ENCODE measurements at regions not wholly inside any gene's neighbourhood (a gene's known extent, or its start where the extent isn't known, plus 50 kb on each side); places are given as distances from the start of the nearest gene placed in this dataset.

- H3K36me3 ChIP-seq = no peaks in the 10 kb centered on the region
- H3K4me1 ChIP-seq = no peaks in the 10 kb centered on the region
- peaks cover 6% of the 10 kb centered on the region for H3K27me3 ChIP-seq
- no peak for ATAC-seq
- H3K9me3 ChIP-seq = no peaks in the 10 kb centered on the region
- WGBS, 2 donors (ENCODE audit: low coverage in 1 of 2) = 75 to 100% methylated on average over 3 of the region's 3 CpGs
- no peak overlapping the region for H3K4me3 ChIP-seq
- TF ChIP-seq CTCF (IDR thresholded peaks at IDR 0.05) = no peak
- no peak for TF ChIP-seq POLR2A (IDR thresholded peaks at IDR 0.05)
- no peak for TF ChIP-seq POLR2AphosphoS5 (IDR thresholded peaks at IDR 0.05)
- TF ChIP-seq EP300 (IDR thresholded peaks at IDR 0.05) = no peak
- H3K27ac ChIP-seq = no peak overlapping the region
These were observed 157.0 kb upstream of the CACNA1E start for GRCh38 chr1:181326348-181326747.

- TF ChIP-seq CTCF (IDR thresholded peaks at IDR 0.05) = no peak
- TF ChIP-seq POLR2A (IDR thresholded peaks at IDR 0.05) = no peak
- no peak for TF ChIP-seq POLR2AphosphoS5 (IDR thresholded peaks at IDR 0.05)
- no peak for TF ChIP-seq EP300 (IDR thresholded peaks at IDR 0.05)
- WGBS, 2 donors (ENCODE audit: low coverage in 1 of 2) = 91 to 100% methylated on average over 1 to 3 of the region's 4 CpGs
- Histone ChIP-seq H3K9me3 (no peaks in the 10 kb centered on the region), H3K36me3 (no peaks in the 10 kb centered on the region), H3K27ac (no peak overlapping the region), H3K4me3 (no peak overlapping the region), H3K27me3 (no peaks in the 10 kb centered on the region), H3K4me1 (no peaks in the 10 kb centered on the region)
- no peak for ATAC-seq
These were observed 155.5 kb upstream of the CACNA1E start for GRCh38 chr1:181327796-181328195.

- no peak for TF ChIP-seq EP300 (IDR thresholded peaks at IDR 0.05)
- peaks cover 0 to 14% (median 0%) of the 10 kb centered on the region in 3 donors for H3K9me3 ChIP-seq
- H3K27ac ChIP-seq = no peak overlapping the region
- H3K4me1 ChIP-seq = no peaks in the 10 kb centered on the region
- no peak overlapping the region for H3K4me3 ChIP-seq
- H3K36me3 ChIP-seq = no peaks in the 10 kb centered on the region
- H3K27me3 ChIP-seq = no peaks in the 10 kb centered on the region
- no peak for ATAC-seq
- 80 to 89% methylated on average over 1 to 2 of the region's 2 CpGs for WGBS, 2 donors (ENCODE audit: low coverage in 1 of 2)
These were observed 148.6 kb upstream of the CACNA1E start for GRCh38 chr1:181334724-181335123.

- H3K36me3 ChIP-seq = no peaks in the 10 kb centered on the region
- H3K27me3 ChIP-seq = no peaks in the 10 kb centered on the region
- no peak overlapping the region for H3K4me3 ChIP-seq
- 77 to 100% methylated on average over 1 to 2 of the region's 3 CpGs for WGBS, 2 donors (ENCODE audit: low coverage in 1 of 2)
- TF ChIP-seq EP300 (IDR thresholded peaks at IDR 0.05) (no peak), POLR2AphosphoS5 (IDR thresholded peaks at IDR 0.05) (no peak)
- H3K9me3 ChIP-seq = peaks cover 0 to 14% (median 0%) of the 10 kb centered on the region in 3 donors
- no peak for ATAC-seq
- H3K4me1 ChIP-seq = no peaks in the 10 kb centered on the region
- no peak overlapping the region for H3K27ac ChIP-seq
These were observed 147.7 kb upstream of the CACNA1E start for GRCh38 chr1:181335631-181336030.

- no peak overlapping the region for H3K4me3 ChIP-seq
- no peak overlapping the region for H3K27ac ChIP-seq
- no peaks in the 10 kb centered on the region for H3K4me1 ChIP-seq
- peaks cover 0 to under 1% (median 0%) of the 10 kb centered on the region in 3 donors for H3K9me3 ChIP-seq
- TF ChIP-seq POLR2AphosphoS5 (IDR thresholded peaks at IDR 0.05) (no peak), CTCF (IDR thresholded peaks at IDR 0.05) (no peak), EP300 (IDR thresholded peaks at IDR 0.05) (no peak), POLR2A (IDR thresholded peaks at IDR 0.05) (no peak)
- no peaks in the 10 kb centered on the region for H3K36me3 ChIP-seq
- no peak for ATAC-seq
- WGBS, 2 donors (ENCODE audit: low coverage in 1 of 2) = 90% methylated on average over 3 of the region's 6 CpGs; no CpG with 5 or more reads in 1 of the 2 donors
- H3K27me3 ChIP-seq = peaks cover 10% of the 10 kb centered on the region
These were observed 142.2 kb upstream of the CACNA1E start for GRCh38 chr1:181341026-181341632.

GRCh38 chr1:181344091-181344490 is 139.2 kb upstream of the CACNA1E start:
- H3K4me1 ChIP-seq = no peaks in the 10 kb centered on the region
- no peaks in the 10 kb centered on the region for H3K9me3 ChIP-seq
- WGBS, 2 donors (ENCODE audit: low coverage in 1 of 2) = 79% methylated on average over 3 of the region's 3 CpGs; no CpG with 5 or more reads in 1 of the 2 donors
- TF ChIP-seq POLR2A (IDR thresholded peaks at IDR 0.05) (no peak), CTCF (IDR thresholded peaks at IDR 0.05) (no peak), EP300 (IDR thresholded peaks at IDR 0.05) (no peak), POLR2AphosphoS5 (IDR thresholded peaks at IDR 0.05) (no peak)
- no peak for ATAC-seq
- H3K4me3 ChIP-seq = no peak overlapping the region
- H3K36me3 ChIP-seq = no peaks in the 10 kb centered on the region
- H3K27ac ChIP-seq = no peak overlapping the region
- peaks cover 10% of the 10 kb centered on the region for H3K27me3 ChIP-seq

All from gastroesophageal sphincter (tissue), 4 donors.